Lower lobe of right lung (tissue), 2 donors: ENCODE measurements at regions not wholly inside any gene's neighbourhood (a gene's known extent, or its start where the extent isn't known, plus 50 kb on each side); places are given as distances from the start of the nearest gene placed in this dataset.

Source experiments
- ATAC-seq, 2 donors: fragments of 200-7000 bp; cut with Tn5 transposase; one replicate each; pipeline ENCODE4 v1.9.1; 2020 to 2022; ENCODE audit warnings: mild to moderate bottlenecking in 2 of 2, moderate library complexity in 2 of 2
- DNase-seq: peaks from one replicate; pipeline ENCODE4 v3.0.0-alpha.2; 2020
- H3K27ac ChIP-seq: fragments of 200-600 bp; one replicate; pipeline ENCODE4 v1.8.0; 2022
- H3K27me3 ChIP-seq: fragments of 200-600 bp; one replicate; pipeline ENCODE4 v1.8.0; 2022; ENCODE audit warnings: low read depth
- H3K36me3 ChIP-seq: fragments of 200-600 bp; one replicate; pipeline ENCODE4 v1.8.0; 2022; ENCODE audit warnings: mild to moderate bottlenecking
- H3K4me1 ChIP-seq: fragments of 200-600 bp; one replicate; pipeline ENCODE4 v1.8.0; 2022
- H3K4me3 ChIP-seq: fragments of 200-600 bp; one replicate; pipeline ENCODE4 v1.8.0; 2022; ENCODE audit warnings: mild to moderate bottlenecking
- H3K9me3 ChIP-seq: fragments of 200-600 bp; one replicate; pipeline ENCODE4 v1.8.0; 2022
- intact Hi-C: fragments of 100-400 bp; cut with DNase I; formaldehyde crosslinking; loops from one replicate; pipeline ENCODE4 v1.11.0; 2022
- TF ChIP-seq, protein P1 (sequence below): fragments of 200-600 bp; IDR thresholded peaks from one replicate; pipeline ENCODE4 v1.8.0; 2022; ENCODE audit warnings: antibody characterized with exemption, mild to moderate bottlenecking
- donor health status: DM: no; HTN: yes; CAD: no; lungs with severe emphysema.

DNA sequence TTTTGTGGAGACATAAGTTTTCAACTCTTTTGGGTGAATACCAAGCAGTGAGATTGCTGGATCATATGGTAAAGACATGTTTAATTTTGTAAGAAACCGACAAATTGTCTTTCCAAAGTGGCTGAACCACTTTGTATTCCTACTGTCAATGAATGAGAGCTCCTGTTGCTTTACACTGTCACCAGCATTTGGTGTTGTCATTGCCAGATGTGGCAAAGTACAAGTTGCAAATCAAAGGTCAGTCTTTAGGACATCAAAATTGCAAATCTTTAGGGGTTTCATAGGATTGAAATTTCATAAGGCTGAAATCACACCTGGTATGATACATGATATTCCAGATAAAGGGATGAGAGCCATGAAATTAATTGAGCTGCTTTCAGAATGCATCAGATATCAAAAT is 67.7 kb upstream of the ELOVL6 start:
- ATAC-seq, result no peak
- intact Hi-C loops, result no loop called here
- Histone ChIP-seq H3K9me3 (no peaks in the 10 kb centered on the region), H3K4me1 (no peaks in the 10 kb centered on the region), H3K4me3 (no peak overlapping the region), H3K36me3 (no peaks in the 10 kb centered on the region), H3K27ac (no peak overlapping the region), H3K27me3 (no peaks in the 10 kb centered on the region)
- DNase-seq, result no peak
- TF ChIP-seq, protein P1, sequence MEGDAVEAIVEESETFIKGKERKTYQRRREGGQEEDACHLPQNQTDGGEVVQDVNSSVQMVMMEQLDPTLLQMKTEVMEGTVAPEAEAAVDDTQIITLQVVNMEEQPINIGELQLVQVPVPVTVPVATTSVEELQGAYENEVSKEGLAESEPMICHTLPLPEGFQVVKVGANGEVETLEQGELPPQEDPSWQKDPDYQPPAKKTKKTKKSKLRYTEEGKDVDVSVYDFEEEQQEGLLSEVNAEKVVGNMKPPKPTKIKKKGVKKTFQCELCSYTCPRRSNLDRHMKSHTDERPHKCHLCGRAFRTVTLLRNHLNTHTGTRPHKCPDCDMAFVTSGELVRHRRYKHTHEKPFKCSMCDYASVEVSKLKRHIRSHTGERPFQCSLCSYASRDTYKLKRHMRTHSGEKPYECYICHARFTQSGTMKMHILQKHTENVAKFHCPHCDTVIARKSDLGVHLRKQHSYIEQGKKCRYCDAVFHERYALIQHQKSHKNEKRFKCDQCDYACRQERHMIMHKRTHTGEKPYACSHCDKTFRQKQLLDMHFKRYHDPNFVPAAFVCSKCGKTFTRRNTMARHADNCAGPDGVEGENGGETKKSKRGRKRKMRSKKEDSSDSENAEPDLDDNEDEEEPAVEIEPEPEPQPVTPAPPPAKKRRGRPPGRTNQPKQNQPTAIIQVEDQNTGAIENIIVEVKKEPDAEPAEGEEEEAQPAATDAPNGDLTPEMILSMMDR, result no peak

GRCh38 chr4:110265001-110265400 is 66.6 kb upstream of the ELOVL6 start:
- H3K27ac ChIP-seq, result no peak overlapping the region
- no peak for ATAC-seq
- TF ChIP-seq, protein P1, result no peak

GRCh38 chr4:110260299-110260698 is 61.9 kb upstream of the ELOVL6 start:
- no peaks in the 10 kb centered on the region for H3K27me3 ChIP-seq
- no peak overlapping the region for H3K4me3 ChIP-seq
- no peaks in the 10 kb centered on the region for H3K36me3 ChIP-seq
- no peak for ATAC-seq
- TF ChIP-seq, protein P1, result no peak
- intact Hi-C loops, result no loop called here
- H3K4me1 ChIP-seq, result no peaks in the 10 kb centered on the region
- no peak for DNase-seq
- no peak overlapping the region for H3K27ac ChIP-seq
- no peaks in the 10 kb centered on the region for H3K9me3 ChIP-seq

More at GRCh38 chr4:110265001-110265400, 66.6 kb upstream of the ELOVL6 start:
- Histone ChIP-seq H3K4me1 (no peaks in the 10 kb centered on the region), H3K36me3 (no peaks in the 10 kb centered on the region), H3K4me3 (no peak overlapping the region), H3K9me3 (no peaks in the 10 kb centered on the region), H3K27me3 (no peaks in the 10 kb centered on the region)
- DNase-seq, result no peak
- intact Hi-C loops, result no loop called here

GRCh38 chr4:110250023-110250387 is 51.6 kb upstream of the ELOVL6 start:
- H3K4me3 ChIP-seq, result no peak overlapping the region
- intact Hi-C loops, result no loop called here

DNA sequence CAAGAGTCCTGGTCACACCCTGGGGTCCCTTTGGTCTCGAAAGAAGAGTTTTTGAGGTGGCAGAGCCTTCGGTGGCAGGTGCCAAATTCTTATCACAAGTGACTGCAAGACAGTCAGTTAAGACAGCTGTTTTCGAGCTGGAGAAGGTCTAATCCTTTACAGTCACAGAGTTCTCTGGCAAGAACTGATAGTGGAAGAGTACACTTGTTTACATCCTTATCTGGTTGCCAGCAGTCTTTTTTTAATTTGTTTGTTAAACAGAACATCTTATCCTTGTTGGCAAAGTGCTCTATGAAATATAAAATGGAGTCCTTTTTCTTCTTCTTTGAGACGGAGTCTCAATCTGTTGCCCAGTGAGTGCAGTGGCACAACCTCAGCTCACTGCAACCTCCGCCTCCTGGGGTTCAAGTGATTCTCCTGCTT is 50.4 kb upstream of the ELOVL6 start:
- no peaks in the 10 kb centered on the region for H3K4me1 ChIP-seq
- DNase-seq (no peak), ATAC-seq (no peak)
- H3K4me3 ChIP-seq, result no peak overlapping the region
- no peaks in the 10 kb centered on the region for H3K9me3 ChIP-seq
- no peak overlapping the region for H3K27ac ChIP-seq
- no peaks in the 10 kb centered on the region for H3K36me3 ChIP-seq
- intact Hi-C loops, result no loop called here
- TF ChIP-seq, protein P1, result no peak
- H3K27me3 ChIP-seq, result no peaks in the 10 kb centered on the region

More at GRCh38 chr4:110250023-110250387, 51.6 kb upstream of the ELOVL6 start:
- Histone ChIP-seq H3K27me3 (no peaks in the 10 kb centered on the region), H3K36me3 (no peaks in the 10 kb centered on the region), H3K4me1 (no peaks in the 10 kb centered on the region), H3K27ac (no peak overlapping the region), H3K9me3 (no peaks in the 10 kb centered on the region)
- DNase-seq (no peak), ATAC-seq (no peak)
- TF ChIP-seq, protein P1, result no peak
